ENCODE measurements at regions not wholly inside any gene's neighbourhood (a gene's known extent, or its start where the extent isn't known, plus 50 kb on each side); places are given as distances from the start of the nearest gene placed in this dataset.

DNA sequence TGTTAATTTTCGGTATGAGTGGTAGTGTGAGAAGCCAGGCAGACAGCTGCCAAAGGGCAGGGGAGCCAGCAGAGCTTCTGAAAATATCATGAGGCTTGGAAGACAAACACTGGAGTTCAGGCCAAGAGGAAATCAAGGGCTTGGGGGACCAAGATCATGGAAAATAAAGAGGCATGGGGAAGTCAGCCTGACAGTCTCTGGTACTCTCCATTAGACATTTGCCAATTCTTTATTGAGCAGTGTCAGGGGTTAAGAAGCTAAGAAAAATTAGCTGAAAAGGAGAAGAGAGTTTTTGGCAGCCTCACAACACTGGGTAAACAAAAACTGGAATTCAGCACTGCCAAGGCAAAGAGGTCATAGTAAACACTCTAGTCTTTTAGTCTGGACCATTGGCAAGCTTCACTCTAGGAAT is 612.7 kb downstream of the EPHA4 start:
- TF ChIP-seq EZH2phosphoT487 (IDR thresholded peaks at IDR 0.05; ENCODE audit: low read depth, severe bottlenecking, unreplicated experiment): no peak
- TF ChIP-seq, protein P1, sequence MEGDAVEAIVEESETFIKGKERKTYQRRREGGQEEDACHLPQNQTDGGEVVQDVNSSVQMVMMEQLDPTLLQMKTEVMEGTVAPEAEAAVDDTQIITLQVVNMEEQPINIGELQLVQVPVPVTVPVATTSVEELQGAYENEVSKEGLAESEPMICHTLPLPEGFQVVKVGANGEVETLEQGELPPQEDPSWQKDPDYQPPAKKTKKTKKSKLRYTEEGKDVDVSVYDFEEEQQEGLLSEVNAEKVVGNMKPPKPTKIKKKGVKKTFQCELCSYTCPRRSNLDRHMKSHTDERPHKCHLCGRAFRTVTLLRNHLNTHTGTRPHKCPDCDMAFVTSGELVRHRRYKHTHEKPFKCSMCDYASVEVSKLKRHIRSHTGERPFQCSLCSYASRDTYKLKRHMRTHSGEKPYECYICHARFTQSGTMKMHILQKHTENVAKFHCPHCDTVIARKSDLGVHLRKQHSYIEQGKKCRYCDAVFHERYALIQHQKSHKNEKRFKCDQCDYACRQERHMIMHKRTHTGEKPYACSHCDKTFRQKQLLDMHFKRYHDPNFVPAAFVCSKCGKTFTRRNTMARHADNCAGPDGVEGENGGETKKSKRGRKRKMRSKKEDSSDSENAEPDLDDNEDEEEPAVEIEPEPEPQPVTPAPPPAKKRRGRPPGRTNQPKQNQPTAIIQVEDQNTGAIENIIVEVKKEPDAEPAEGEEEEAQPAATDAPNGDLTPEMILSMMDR (IDR thresholded peaks at IDR 0.05; ENCODE audit: poor library complexity): no peak

All from hepatocyte (in vitro differentiated cells).